K562 (cell line): ENCODE measurements at regions not wholly inside any gene's neighbourhood (a gene's known extent, or its start where the extent isn't known, plus 50 kb on each side); places are given as distances from the start of the nearest gene placed in this dataset.

Experiments
- ATAC-seq: fragments of 200-7000 bp; cut with Tn5 transposase; 3 replicates; pipeline ENCODE4 v1.9.1; 2020; ENCODE audit warnings: moderate library complexity
- BruUV-seq: library from RNA; stranded (reverse); fragments of 400-500 nt; replicated peaks from 2 replicates; lab custom pipeline; 2021; lab: Mats Ljungman, UMichigan
- CTCF ChIA-PET: fragments of 300-600 bp; formaldehyde crosslinking; extraction: SDS; loops from one replicate; lab custom pipeline; 2021; ENCODE audit warnings: low intra/inter-chr PET ratio; lab: Yijun Ruan, JAX
- POLR2A ChIA-PET: fragments of 300-600, 350-650 bp; sonication (Branson Sonifier 250); formaldehyde crosslinking; extraction: SDS; loops from one replicate; lab custom pipeline; 2021; ENCODE audit warnings: antibody characterized with exemption, inconsistent platforms; lab: Yijun Ruan, JAX
- DNase-seq, 4 experiments: peaks; one replicate each; pipeline versions ENCODE4 v3.0.0 to v3.0.0-alpha.2; 2011 to 2018; ENCODE audit warnings: low spot score in 3 of 4, mixed read lengths in 3 of 4; ENCODE audit errors: extremely low read depth in 1 of 4
- FAIRE-seq: peaks from 2 replicates; lab custom pipeline; 2011; peaks lifted over from hg19 to GRCh38; lab: Jason Lieb, UNC
- H2AFZ ChIP-seq: 2 replicates; pipeline ENCODE4 v1.6.0; 2011; ENCODE audit warnings: low read depth, low read length, control low read depth, inconsistent platforms
- H3K27ac ChIP-seq: fragments of 200-600 bp; 3 replicates; pipeline ENCODE4 v1.8.0; 2011; ENCODE audit warnings: low read depth, mild to moderate bottlenecking, control low read depth, inconsistent platforms, low read length, moderate library complexity, mixed read lengths; ENCODE audit errors: extremely low read depth
- H3K27me3 ChIP-seq, 2 experiments: fragments of 300-600 bp in 1 of 2; 2 replicates in 1 of 2; 3 replicates in 1 of 2; pipeline versions ENCODE4 v1.6.0 to v1.8.0; 2011; ENCODE audit warnings: inconsistent platforms in 2 of 2, low read length in 2 of 2, mild to moderate bottlenecking in 1 of 2, mixed read lengths in 1 of 2, moderate library complexity in 1 of 2; ENCODE audit not compliant: control insufficient read depth in 2 of 2, insufficient read depth in 2 of 2
- H3K36me3 ChIP-seq: fragments of 300-600 bp; 3 replicates; pipeline ENCODE4 v1.8.0; 2011; ENCODE audit warnings: mild to moderate bottlenecking, low read length, inconsistent platforms; ENCODE audit not compliant: control insufficient read depth, insufficient read depth
- H3K4me1 ChIP-seq, 2 experiments: fragments of 200-600 bp in 1 of 2; replicated peaks in 1 of 2; 2 replicates in 1 of 2; 3 replicates in 1 of 2; pipeline versions ENCODE4 v1.5.1 to v1.8.0; 2011; ENCODE audit warnings: inconsistent platforms in 2 of 2, low read length in 2 of 2, mild to moderate bottlenecking in 1 of 2, mixed read lengths in 1 of 2, moderate library complexity in 1 of 2; ENCODE audit not compliant: control insufficient read depth in 2 of 2, insufficient read depth in 2 of 2
- H3K4me2 ChIP-seq: 2 replicates; pipeline ENCODE4 v1.6.1; 2011; ENCODE audit warnings: low read length, control low read depth, inconsistent platforms, mixed read lengths; ENCODE audit not compliant: insufficient read depth
- H3K4me3 ChIP-seq: fragments of 200-600 bp; sonication (generic), shearing (Covaris generic); 2 replicates; pipeline ENCODE4 v1.5.1; 2016; ENCODE audit warnings: control low read depth, inconsistent platforms
- H3K79me2 ChIP-seq: fragments of 200-600 bp; 3 replicates; pipeline ENCODE4 v1.8.0; 2011; ENCODE audit warnings: low read length, inconsistent platforms; ENCODE audit not compliant: control insufficient read depth, insufficient read depth
- H3K9ac ChIP-seq, 2 experiments: 2 replicates each; pipeline versions ENCODE4 v1.6.0 to v1.6.1; 2011; ENCODE audit warnings: low read depth in 2 of 2, low read length in 2 of 2, control low read depth in 1 of 2, inconsistent platforms in 1 of 2, mild to moderate bottlenecking in 1 of 2, mixed read lengths in 1 of 2; ENCODE audit not compliant: insufficient read depth in 1 of 2
- H3K9me1 ChIP-seq: one replicate; pipeline ENCODE4 v1.6.0; 2011; ENCODE audit warnings: inconsistent platforms, mild to moderate bottlenecking, low read length, moderate library complexity; ENCODE audit not compliant: control insufficient read depth, insufficient read depth
- H3K9me3 ChIP-seq: replicated peaks from 2 replicates; pipeline ENCODE4 v1.5.1; 2011; ENCODE audit warnings: low read depth, low read length, inconsistent platforms; ENCODE audit not compliant: control insufficient read depth, insufficient read depth
- H4K20me1 ChIP-seq: replicated peaks from 2 replicates; pipeline ENCODE4 v1.6.1; 2011; ENCODE audit warnings: low read length, inconsistent platforms, mixed read lengths; ENCODE audit not compliant: control insufficient read depth, insufficient read depth
- C11orf30 ChIP-seq: fragments of 450-650 bp; IDR thresholded peaks from 2 replicates; pipeline ENCODE4 v1.6.1; 2016; ENCODE audit warnings: low read depth, mild to moderate bottlenecking
- PRDM10 ChIP-seq: fragments of 450-650 bp; IDR thresholded peaks from 2 replicates; pipeline ENCODE4 v1.6.1; 2018; ENCODE audit not compliant: partially characterized antibody
- PTRF ChIP-seq: fragments of 450-650 bp; IDR thresholded peaks from 2 replicates; pipeline ENCODE4 v1.6.1; 2016; ENCODE audit warnings: mild to moderate bottlenecking, missing genetic modification characterization, missing compliant biosample characterization
- SAP30 ChIP-seq: fragments of 200-600 bp; sonication (generic); IDR thresholded peaks from 2 replicates; pipeline ENCODE4 v1.6.1; 2012; ENCODE audit warnings: borderline replicate concordance, low read depth, mild to moderate bottlenecking, moderate library complexity, low read length, control low read depth, inconsistent platforms; ENCODE audit not compliant: insufficient read depth, poor library complexity, severe bottlenecking
- ZNF407 ChIP-seq: fragments of 450-650 bp; IDR thresholded peaks from 2 replicates; pipeline ENCODE4 v1.6.1; 2016; ENCODE audit warnings: low read depth
- ZNF644 ChIP-seq: fragments of 200-800 bp; sonication (Bioruptor generic); IDR thresholded peaks from 2 replicates; pipeline ENCODE4 v1.6.1; 2016; ENCODE audit warnings: low read depth, missing genetic modification characterization, missing compliant biosample characterization
- ZNF766 ChIP-seq: fragments of 200-800 bp; sonication (Bioruptor generic); conservative IDR thresholded peaks from 2 replicates; pipeline ENCODE4 v1.6.1; 2016; ENCODE audit warnings: missing genetic modification characterization, missing compliant biosample characterization
- in situ Hi-C: fragments of 300-500 bp; cut with MboI; formaldehyde crosslinking; loops from 4 replicates; pipeline ENCODE4 v1.15.0; 2018; ENCODE audit warnings: inconsistent platforms, mixed read lengths
- intact Hi-C: fragments of 100-400 bp; cut with micrococcal nuclease; formaldehyde crosslinking; loops from 2 replicates; pipeline ENCODE4 v1.14.2; 2022

DNA sequence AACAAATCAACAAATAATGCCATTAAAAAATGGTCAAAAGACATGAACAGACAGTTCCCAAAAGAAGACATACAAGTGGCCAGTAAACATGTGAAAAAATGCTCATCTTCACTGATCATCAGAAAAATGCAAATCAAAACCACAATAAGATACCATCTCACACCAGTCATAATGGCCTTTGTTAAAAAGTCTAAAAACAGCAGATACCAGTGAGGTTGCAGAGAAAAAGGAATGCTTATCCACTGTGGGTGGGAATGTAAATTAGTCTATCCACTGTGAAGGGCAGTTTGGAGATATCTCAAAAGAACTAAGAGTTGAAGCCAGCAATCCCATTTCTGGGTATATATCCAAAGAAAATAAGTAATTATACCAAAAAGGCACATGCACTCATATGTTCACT lies 668.1 kb upstream of the CPEB2 start:
- no peak overlapping the region for H3K27ac ChIP-seq
- 0 out of 2 replicates have a peak, but pooled peaks cover 2% of the 10 kb centered on the region for H3K9me3 ChIP-seq
- no peaks in the 10 kb centered on the region for H3K27me3 ChIP-seq
- no peaks in the 10 kb centered on the region for H3K79me2 ChIP-seq
- FAIRE-seq (no peak), ATAC-seq (no peak), DNase-seq (no peak)
- H2AFZ ChIP-seq, result no peak overlapping the region
- no peak overlapping the region for H3K4me3 ChIP-seq
- no peak overlapping the region for H3K4me2 ChIP-seq
- in situ Hi-C loops, result no loop called here
- no peak overlapping the region for H3K9ac ChIP-seq
- intact Hi-C loops, result no loop called here
- no TSS peak for BruUV-seq
- POLR2A ChIA-PET, result no interaction called here
- no peaks in the 10 kb centered on the region for H3K36me3 ChIP-seq
- TF ChIP-seq ZNF766, result no peak
- no peak for TF ChIP-seq PTRF (tag)
- TF ChIP-seq SAP30, result no peak
- TF ChIP-seq PRDM10, result no peak
- no peak for TF ChIP-seq ZNF407
- TF ChIP-seq ZNF644 (tag), result no peak
- no peak for TF ChIP-seq C11orf30
- TF ChIP-seq, all 486 proteins: peak for 0
- Histone ChIP-seq H3K4me1 (no peaks in the 10 kb centered on the region), H3K9me1 (no peaks in the 10 kb centered on the region), H4K20me1 (no peaks in the 10 kb centered on the region)
- CTCF ChIA-PET, result no interaction called here
